Smooth muscle cell (in vitro differentiated cells): ENCODE measurements at regions not wholly inside any gene's neighbourhood (a gene's known extent, or its start where the extent isn't known, plus 50 kb on each side); places are given as distances from the start of the nearest gene placed in this dataset.

Experiments
- DNase-seq: peaks from one replicate; lab custom pipeline; 2025; ENCODE audit not compliant: unreplicated experiment; lab: John Stamatoyannopoulos, UW
- H2AFZ ChIP-seq: fragments of 200-600 bp; sonication (generic); 2 replicates; pipeline ENCODE4 v1.6.0; 2016; ENCODE audit warnings: antibody characterized with exemption, low read depth, mild to moderate bottlenecking
- H3F3A ChIP-seq: fragments of 200-600 bp; sonication (generic); 2 replicates; pipeline ENCODE4 v1.6.0; 2017; ENCODE audit warnings: antibody characterized with exemption, low read depth
- H3K27ac ChIP-seq: fragments of 200-600 bp; sonication (generic); 2 replicates; pipeline ENCODE4 v1.5.1; 2016; ENCODE audit warnings: low read depth, mild to moderate bottlenecking
- H3K27me3 ChIP-seq: fragments of 200-600 bp; sonication (generic); 2 replicates; pipeline ENCODE4 v1.6.1; 2016; ENCODE audit warnings: low read depth, mild to moderate bottlenecking
- H3K36me3 ChIP-seq: fragments of 200-600 bp; sonication (generic); 2 replicates; pipeline ENCODE4 v1.5.1; 2016; ENCODE audit warnings: low read depth
- H3K4me1 ChIP-seq: fragments of 200-600 bp; sonication (generic); 2 replicates; pipeline ENCODE4 v1.5.1; 2016; ENCODE audit warnings: low read depth
- H3K4me2 ChIP-seq: fragments of 200-600 bp; sonication (generic); 2 replicates; pipeline ENCODE4 v1.6.0; 2016; ENCODE audit warnings: mild to moderate bottlenecking
- H3K4me3 ChIP-seq: fragments of 200-600 bp; sonication (generic); 2 replicates; pipeline ENCODE4 v1.5.1; 2016; ENCODE audit warnings: mild to moderate bottlenecking
- H3K79me2 ChIP-seq: fragments of 200-600 bp; sonication (generic); 2 replicates; pipeline ENCODE4 v1.6.0; 2016; ENCODE audit warnings: low read depth, mild to moderate bottlenecking
- H3K9ac ChIP-seq: fragments of 200-600 bp; sonication (generic); 2 replicates; pipeline ENCODE4 v1.6.0; 2016; ENCODE audit warnings: low read depth
- H3K9me3 ChIP-seq: fragments of 200-600 bp; sonication (generic); replicated peaks from 2 replicates; pipeline ENCODE4 v1.5.1; 2016; ENCODE audit warnings: low read depth
- H4K20me1 ChIP-seq: fragments of 200-600 bp; sonication (generic); 2 replicates; pipeline ENCODE4 v1.6.0; 2016; ENCODE audit warnings: low read depth
- WGBS: methylation state at CpG from one replicate; pipeline ENCODE4 v1.1.7; 2016; ENCODE audit warnings: low lambda C conversion rate; 5-methylcytosine and 5-hydroxymethylcytosine counted together
- TF ChIP-seq, protein P1 (sequence below): fragments of 200-600 bp; sonication (generic); IDR thresholded peaks from 2 replicates; pipeline ENCODE4 v1.5.1; 2017; ENCODE audit warnings: borderline replicate concordance, mild to moderate bottlenecking, antibody characterized with exemption; ENCODE audit not compliant: insufficient read depth, poor library complexity, severe bottlenecking

DNA sequence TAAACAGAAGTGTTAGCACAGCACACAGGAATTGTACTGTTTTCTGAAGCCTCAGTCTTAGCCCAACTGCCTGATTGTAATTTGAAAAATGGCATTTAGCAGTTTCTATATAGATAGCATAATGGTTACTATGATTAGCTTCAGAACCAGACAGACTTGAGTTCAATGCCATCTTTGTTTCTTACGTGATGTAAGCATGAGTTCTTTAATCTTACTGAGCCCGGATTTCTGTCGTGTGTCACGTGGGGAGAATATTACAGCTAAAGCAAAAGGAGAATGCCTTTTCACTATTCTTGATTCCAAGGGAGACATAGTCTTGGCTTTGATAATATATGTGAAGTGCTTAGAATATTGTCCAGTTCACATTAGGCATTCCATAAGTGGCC, 407.3 kb downstream of the STIM2 start:
- no peaks in the 10 kb centered on the region for H3K9me3 ChIP-seq
- no peak for DNase-seq
- peak overlapping the region; percentile 34 for H3K4me2 ChIP-seq
- 61% methylated on average over 4 of the region's 4 CpGs for WGBS
- H3K27ac ChIP-seq = no peak overlapping the region
- H3K79me2 ChIP-seq = no peaks in the 10 kb centered on the region
- H3K4me1 ChIP-seq = peaks cover 16% of the 10 kb centered on the region
- no peaks in the 10 kb centered on the region for H3F3A ChIP-seq
- H3K36me3 ChIP-seq = no peaks in the 10 kb centered on the region
- TF ChIP-seq, protein P1, sequence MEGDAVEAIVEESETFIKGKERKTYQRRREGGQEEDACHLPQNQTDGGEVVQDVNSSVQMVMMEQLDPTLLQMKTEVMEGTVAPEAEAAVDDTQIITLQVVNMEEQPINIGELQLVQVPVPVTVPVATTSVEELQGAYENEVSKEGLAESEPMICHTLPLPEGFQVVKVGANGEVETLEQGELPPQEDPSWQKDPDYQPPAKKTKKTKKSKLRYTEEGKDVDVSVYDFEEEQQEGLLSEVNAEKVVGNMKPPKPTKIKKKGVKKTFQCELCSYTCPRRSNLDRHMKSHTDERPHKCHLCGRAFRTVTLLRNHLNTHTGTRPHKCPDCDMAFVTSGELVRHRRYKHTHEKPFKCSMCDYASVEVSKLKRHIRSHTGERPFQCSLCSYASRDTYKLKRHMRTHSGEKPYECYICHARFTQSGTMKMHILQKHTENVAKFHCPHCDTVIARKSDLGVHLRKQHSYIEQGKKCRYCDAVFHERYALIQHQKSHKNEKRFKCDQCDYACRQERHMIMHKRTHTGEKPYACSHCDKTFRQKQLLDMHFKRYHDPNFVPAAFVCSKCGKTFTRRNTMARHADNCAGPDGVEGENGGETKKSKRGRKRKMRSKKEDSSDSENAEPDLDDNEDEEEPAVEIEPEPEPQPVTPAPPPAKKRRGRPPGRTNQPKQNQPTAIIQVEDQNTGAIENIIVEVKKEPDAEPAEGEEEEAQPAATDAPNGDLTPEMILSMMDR = no peak
- no peak overlapping the region for H3K9ac ChIP-seq
- peaks cover 9% of the 10 kb centered on the region for H3K27me3 ChIP-seq
- H4K20me1 ChIP-seq = no peaks in the 10 kb centered on the region
- H3K4me3 ChIP-seq = no peak overlapping the region
- no peak overlapping the region for H2AFZ ChIP-seq

DNA sequence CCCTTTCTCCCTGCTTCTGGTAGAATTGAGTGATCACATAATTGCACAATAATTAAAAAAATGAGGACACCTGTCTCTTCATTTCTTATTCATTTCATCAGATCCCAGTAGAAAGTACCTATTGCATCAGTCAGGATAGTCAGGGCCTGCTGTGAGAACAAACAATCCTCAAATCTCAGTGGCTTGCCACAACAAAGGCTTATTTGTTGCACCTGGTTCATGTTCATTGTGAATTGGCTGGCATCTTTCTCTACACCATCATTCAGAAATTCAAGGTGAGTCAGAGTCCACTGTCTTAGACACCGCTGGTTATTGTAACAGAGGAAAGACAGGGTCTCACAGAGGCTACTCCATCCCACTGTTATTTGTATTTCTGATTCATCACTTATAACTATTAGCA, 409.8 kb downstream of the STIM2 start:
- Histone ChIP-seq H3F3A (no peaks in the 10 kb centered on the region), H3K4me3 (no peak overlapping the region), H3K27me3 (peaks cover 15% of the 10 kb centered on the region), H3K27ac (no peak overlapping the region), H3K4me2 (no peak overlapping the region), H4K20me1 (no peaks in the 10 kb centered on the region), H3K9ac (no peak overlapping the region), H3K4me1 (peaks cover 18% of the 10 kb centered on the region), H3K36me3 (no peaks in the 10 kb centered on the region), H3K79me2 (no peaks in the 10 kb centered on the region), H3K9me3 (no peaks in the 10 kb centered on the region), H2AFZ (no peak overlapping the region)
- TF ChIP-seq, protein P1 = no peak
- no peak for DNase-seq
- 65% methylated on average over 1 of the region's 1 CpG for WGBS

DNA sequence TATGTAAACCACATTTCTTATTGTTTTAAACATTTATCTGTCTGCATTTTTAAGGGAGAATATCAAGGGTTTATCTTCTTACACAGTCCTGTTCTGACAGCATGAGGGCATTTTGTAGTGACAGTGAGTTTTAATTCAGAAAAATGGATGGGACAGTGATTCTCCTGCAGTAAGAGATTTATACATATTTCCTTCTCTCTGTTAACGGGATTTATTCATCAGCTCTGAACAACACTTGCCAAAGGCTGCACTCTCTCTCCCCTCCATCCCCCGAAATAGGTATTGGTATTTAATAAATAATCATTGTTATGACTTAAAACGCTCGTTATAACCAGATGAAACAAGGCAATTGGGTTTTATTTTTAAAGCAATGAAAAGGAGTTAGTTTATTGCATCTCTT, 410.9 kb downstream of the STIM2 start:
- H3K4me3 ChIP-seq = no peak overlapping the region
- 94% methylated on average over 4 of the region's 4 CpGs for WGBS
- no peaks in the 10 kb centered on the region for H3K36me3 ChIP-seq
- H3K4me1 ChIP-seq = peaks cover 18% of the 10 kb centered on the region
- no peak overlapping the region for H3K9ac ChIP-seq
- no peaks in the 10 kb centered on the region for H3F3A ChIP-seq
- no peak overlapping the region for H2AFZ ChIP-seq
- no peak for DNase-seq
- H3K79me2 ChIP-seq = no peaks in the 10 kb centered on the region
- no peaks in the 10 kb centered on the region for H3K9me3 ChIP-seq
- peaks cover 15% of the 10 kb centered on the region for H3K27me3 ChIP-seq
- H3K27ac ChIP-seq = no peak overlapping the region
- H4K20me1 ChIP-seq = no peaks in the 10 kb centered on the region
- TF ChIP-seq, protein P1 = no peak
- no peak overlapping the region for H3K4me2 ChIP-seq

DNA sequence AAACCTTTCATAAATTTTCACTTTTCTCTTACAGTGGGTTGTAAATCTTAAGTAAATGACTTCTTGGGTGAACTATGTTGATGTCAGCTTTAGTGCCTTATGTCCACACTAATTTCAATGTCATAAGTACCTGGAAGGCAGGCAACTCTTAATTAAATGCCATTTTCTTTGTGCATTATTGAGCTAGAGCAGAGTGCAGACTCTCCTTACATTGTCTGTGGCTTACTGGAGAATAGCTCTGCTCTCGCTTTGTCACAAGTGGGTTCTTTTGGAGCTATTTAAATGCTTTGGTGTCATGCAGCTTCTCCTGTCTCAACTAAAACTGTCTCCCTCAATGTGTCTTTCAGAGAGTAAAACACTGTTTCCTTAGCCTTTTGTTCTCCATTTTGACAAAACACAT, 411.6 kb downstream of the STIM2 start:
- peaks cover 15% of the 10 kb centered on the region for H3K27me3 ChIP-seq
- no peak overlapping the region for H3K4me2 ChIP-seq
- no peaks in the 10 kb centered on the region for H4K20me1 ChIP-seq
- TF ChIP-seq, protein P1 = no peak
- DNase-seq = no peak
- H3K79me2 ChIP-seq = no peaks in the 10 kb centered on the region
- no peak overlapping the region for H2AFZ ChIP-seq
- no peaks in the 10 kb centered on the region for H3F3A ChIP-seq
- 0% methylated on average over 1 of the region's 1 CpG for WGBS
- no peak overlapping the region for H3K9ac ChIP-seq
- H3K9me3 ChIP-seq = no peaks in the 10 kb centered on the region
- H3K27ac ChIP-seq = no peak overlapping the region
- H3K4me3 ChIP-seq = no peak overlapping the region
- peaks cover 18% of the 10 kb centered on the region for H3K4me1 ChIP-seq
- H3K36me3 ChIP-seq = no peaks in the 10 kb centered on the region
